Brain pericyte (primary cell): ENCODE measurements at regions not wholly inside any gene's neighbourhood (a gene's known extent, or its start where the extent isn't known, plus 50 kb on each side); places are given as distances from the start of the nearest gene placed in this dataset.

Experiments used
- DNase-seq: peaks from one replicate; pipeline ENCODE4 v3.0.0-alpha.2; 2012; ENCODE audit warnings: low read depth, low spot score

DNA sequence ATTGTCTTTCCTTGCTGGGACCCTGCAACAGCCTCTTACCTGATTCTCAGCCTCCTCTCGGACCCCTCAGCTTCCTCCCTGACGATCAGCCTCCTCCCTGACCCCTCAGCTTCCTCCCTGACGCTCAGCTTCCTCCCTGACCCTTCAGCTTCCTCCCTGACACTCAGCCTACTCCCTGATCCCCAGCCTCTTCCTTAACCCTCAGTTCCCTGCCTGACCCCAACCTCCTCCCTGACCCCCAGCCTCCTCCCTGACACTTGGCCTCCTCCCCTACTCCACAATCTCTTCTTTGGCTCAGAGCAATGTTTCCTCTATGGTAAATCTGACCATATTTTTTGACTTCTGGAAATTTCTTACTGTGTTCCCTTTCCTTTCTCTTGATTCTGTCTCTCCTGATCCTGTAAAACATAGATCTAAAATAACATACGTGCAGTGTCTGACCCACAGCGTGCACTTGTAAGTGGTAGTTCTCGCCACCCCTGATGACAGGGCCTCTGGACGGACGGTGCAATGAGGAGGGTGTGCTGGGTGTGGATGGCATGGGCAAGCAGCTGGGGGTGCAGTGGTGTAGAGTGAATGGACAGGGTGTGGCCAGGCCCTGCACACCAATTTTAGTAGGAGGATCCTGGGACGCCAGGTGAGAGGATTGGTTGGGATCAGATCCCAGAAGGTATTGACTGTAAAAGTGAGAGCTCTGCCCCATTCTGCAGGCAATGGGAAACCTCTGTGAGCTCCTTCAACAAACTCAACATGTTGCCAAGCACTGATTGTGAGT is 264.1 kb downstream of the FOXD2 start:
- DNase-seq = no peak

DNA sequence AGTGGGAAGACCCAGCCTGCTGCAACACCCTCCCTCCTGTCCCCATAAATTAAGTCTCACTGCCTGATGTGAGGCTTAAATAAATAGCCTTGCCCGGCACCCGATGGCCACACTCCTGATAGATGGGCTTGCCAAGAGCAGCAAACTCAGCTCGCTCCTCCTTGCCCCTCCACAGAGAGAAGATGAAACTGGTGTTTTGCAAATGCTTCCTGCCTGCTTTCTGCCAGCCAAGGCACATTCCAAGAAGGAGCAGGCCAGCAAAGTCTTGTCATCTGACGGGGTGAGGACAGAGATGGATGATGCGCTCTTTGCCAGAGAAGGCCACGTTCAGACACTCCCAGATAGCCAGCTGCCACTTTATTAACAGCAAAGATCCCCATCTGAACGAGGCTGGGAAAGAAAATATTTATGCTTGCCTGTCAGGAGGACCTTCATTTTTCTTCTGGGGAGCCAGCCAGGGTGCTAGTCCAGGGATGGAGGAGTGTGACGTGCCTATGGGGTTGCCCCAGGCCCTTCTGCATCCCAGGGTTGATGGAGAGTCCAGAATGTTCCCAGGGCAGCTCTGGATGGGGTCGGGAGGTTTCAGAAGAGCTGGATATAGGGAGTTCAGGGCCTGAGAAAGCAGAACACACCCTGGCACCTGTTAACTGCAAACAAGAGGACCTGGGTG is 265.4 kb downstream of the FOXD2 start:
- DNase-seq = no peak

DNA sequence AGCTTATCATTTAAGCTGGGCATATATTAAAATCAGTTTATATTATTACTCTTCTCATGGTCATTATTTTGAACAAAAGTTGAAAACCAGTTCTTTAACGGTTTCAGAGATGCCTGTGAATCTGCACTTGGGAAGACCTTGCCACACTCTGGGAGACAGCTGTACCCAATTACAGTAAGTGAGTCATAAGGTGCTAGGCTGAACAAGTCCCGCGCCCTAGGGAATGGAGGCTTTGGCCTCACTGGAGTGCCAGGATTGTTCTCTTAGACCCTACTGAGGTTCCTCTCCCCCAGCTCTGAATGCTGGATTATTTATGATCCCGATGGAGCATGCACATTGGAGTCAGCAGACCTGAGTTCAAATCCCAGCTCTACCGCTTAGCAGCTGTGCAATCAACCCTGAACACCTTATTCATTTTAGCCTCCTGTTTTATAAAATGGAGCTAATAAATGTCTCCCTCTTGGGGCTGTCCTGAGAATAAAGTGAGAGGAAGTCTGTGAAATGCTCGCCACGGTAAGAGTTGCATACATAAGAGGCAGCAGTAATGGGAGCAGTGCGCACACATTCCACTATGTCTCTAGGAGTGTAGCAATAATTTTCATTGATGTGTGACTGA is 266.2 kb downstream of the FOXD2 start:
- DNase-seq = no peak

DNA sequence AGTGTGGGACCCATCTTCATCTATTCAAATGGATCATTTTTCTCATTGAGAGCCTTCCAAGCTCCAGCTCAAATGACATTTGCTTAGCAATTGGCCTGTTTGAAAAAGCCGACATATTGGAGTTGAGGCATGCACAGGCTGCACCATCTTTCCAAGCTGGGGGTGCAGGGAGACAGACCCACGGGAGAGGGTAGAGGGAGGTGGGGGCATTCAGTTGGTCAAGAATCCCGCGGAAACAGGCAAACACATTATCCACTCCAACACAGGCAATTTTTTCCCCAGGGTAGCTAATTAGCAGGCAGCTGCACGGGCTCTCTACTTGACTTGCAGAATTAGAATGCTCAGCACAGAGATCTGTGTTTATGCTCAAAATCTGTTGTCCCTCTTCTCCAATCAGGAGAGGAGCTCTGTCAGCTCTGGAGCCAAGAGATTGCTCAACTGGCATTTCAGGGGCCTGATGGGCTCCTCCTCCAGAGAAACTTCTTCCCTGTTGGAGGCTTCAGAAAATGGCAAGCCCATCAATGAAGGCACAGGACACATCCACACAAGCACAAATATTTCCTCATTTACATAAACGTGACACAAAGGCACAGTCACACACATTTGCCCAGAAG is 267.8 kb downstream of the FOXD2 start:
- DNase-seq = no peak

DNA sequence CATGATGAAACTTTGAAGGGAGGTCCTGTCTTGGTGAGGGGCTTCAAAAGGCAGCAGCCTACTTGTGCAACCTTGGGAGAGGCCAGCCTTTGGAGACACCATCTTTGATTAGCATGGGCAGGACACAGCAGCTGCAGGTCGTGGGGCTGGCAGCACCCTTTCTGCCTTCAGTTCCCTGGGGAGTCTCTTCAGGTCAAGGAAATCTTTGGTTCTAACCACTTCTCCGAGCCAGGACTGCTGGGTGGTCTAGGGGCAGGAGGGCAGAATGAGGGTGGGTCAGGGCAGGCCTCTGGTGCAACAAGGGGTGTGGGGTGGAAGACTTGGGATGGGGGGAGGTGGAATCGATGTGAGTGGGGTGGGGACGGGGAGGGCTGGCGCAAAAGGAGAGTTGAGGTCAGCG is 269.7 kb downstream of the FOXD2 start:
- DNase-seq = no peak

DNA sequence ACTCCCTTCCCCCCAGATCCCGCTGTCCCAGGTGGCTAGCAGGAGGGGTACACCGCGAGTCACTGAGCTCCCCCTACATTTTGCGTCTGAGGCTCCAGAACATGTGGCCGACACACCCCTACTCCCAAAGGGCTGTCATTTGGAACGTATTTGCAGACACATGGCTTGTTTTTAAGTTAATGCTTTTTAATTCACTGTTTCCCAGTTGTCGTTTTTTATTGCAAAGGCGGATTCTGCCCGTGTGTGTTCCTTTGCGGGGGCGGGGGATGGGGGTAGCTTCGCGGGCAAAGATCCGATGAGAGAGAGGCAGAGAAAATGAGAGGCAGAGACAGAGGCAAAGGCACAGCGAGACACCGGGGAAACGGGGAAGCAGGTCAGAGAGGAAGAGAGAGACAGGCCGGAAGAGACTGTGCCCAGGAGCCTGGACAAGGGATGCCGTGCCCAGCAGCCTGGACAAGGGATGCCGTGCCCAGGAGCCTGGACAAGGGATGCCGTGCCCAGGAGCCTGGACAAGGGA is 270.2 kb downstream of the FOXD2 start:
- DNase-seq = no peak

DNA sequence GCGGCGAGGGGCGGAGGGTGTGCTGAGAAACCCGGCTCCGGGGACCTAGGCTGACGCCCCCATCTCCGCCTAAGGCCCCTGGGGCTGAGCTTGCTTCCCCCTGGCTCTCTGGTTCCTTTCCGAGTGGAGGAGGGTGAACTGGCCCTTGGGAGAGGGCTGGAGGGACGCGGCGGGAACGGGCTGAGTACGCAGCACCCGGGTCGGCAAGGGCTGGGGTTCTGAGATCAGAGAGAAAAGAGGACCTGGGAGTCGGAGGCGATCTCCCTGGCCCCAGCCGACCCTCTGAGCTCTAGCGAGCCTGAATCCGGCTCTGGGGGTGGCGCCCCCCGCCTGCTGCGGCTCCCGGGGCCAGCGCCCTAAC is 270.8 kb downstream of the FOXD2 start:
- no peak for DNase-seq

DNA sequence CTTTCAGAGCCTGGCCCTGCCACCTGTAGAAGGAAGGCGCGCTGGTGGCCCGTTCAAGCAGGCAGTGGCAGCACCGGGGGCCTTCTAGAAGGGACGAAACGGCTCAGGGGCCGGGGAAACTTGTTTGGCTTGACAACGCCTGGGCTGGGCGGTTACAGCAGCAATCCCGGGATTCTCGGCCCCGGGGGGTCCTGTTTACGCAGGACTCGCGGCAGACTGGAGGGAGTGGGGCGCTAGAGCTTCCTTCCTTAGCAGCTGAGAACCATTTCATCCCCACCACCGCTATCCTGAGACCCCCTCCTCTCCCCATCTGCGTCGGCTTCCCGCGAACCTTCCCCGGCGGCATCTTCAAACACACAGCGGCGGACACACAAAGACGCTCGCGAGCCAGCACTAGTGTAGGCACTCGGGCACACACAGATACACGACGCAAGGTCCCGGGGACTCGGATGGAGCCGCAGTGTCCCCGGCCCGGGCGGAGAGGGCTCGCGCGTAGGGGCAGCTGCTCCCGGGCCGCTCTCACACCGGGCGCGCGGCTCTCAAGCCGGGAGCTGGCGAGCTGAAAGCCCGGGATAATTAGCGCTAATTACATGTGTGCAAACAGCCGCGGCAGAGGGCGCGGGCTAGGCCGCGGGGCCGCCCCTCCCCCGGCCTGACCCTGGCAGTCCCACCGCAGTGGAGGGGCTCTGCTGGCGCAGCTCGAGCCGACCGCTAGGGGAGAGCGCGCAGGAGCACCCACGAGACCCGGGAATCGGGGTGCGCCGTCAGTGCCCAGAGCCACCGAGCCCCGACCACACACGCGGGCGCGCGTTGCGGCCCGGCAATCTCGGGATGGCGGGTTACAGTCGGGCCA is 271.4 kb downstream of the FOXD2 start:
- no peak for DNase-seq

DNA sequence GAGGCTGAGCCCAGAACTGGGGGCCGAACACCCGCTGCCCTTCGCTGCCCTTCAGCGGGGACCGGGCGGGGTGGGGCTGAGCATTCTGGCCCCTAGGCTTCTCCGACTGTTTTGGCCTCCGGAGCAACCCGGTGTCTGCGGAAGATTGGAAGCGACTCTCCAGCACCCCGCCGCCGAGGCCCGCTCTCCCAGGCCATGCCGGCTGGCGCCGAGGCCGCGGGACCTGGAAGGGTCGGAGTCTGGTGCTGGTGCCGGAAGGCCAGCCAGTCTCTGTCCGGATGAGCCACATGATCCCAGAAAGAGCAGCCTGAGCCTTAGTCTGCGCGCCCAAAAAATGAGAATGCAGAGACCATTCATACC is 272.0 kb downstream of the FOXD2 start:
- DNase-seq = no peak

DNA sequence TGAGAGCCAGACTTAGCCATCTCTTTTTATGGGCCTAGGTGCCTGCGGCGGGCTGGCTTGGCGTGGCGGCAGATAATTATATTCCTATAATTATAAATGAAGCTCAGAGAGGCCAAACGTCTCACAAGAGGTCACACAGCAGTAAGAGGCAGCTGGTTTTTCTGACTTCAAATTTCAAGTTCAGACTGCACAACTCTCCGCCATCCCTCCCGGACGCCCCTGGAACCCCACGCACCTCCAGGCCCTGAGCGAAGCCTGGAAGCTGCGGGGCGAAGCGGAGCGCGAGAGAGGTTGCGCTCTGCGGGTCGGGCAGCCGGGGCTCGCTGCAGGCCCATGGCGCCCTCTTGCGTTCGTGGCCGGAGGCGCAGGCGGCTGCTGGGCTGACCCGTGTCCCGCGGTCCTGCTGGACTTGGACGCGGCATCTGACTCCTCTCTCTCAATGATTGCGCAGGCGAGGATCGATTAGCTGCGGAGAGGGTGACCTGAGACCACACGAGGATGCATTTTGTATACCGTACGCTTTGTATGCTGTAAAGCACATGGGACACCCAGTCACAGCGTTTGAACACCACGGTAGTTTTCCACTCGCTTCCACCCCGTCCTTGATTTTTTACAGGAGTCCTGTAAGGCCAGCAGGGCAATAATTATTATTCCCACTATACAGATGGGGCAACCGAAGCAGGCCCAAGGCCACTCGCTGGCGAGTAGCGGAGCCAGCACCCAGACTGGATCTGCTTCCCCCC is 272.7 kb downstream of the FOXD2 start:
- no peak for DNase-seq
